Endodermal cell (in vitro differentiated cells): ENCODE measurements at regions not wholly inside any gene's neighbourhood (a gene's known extent, or its start where the extent isn't known, plus 50 kb on each side); places are given as distances from the start of the nearest gene placed in this dataset.

ENCODE experiments used
- DNase-seq: peaks from one replicate; pipeline ENCODE4 v3.0.0-alpha.2; 2017
- H3K27ac ChIP-seq: 2 replicates; pipeline ENCODE4 v1.5.1; 2013; ENCODE audit warnings: mild to moderate bottlenecking, low read depth, low read length, moderate library complexity
- H3K27me3 ChIP-seq: 2 replicates; pipeline ENCODE4 v1.6.1; 2013; ENCODE audit warnings: mild to moderate bottlenecking, low read length, moderate library complexity; ENCODE audit not compliant: insufficient read depth, control insufficient read depth, poor library complexity, severe bottlenecking
- H3K36me3 ChIP-seq: 2 replicates; pipeline ENCODE4 v1.7.0; 2013; ENCODE audit warnings: mild to moderate bottlenecking, low read length, moderate library complexity; ENCODE audit not compliant: control insufficient read depth, insufficient read depth
- H3K4me1 ChIP-seq: one replicate; pipeline ENCODE4 v1.7.0; 2013; ENCODE audit warnings: low read length; ENCODE audit not compliant: control insufficient read depth, insufficient read depth
- H3K4me3 ChIP-seq: 2 replicates; pipeline ENCODE4 v1.5.1; 2013; ENCODE audit warnings: mild to moderate bottlenecking, low read length, moderate library complexity
- H3K9ac ChIP-seq: 2 replicates; pipeline ENCODE4 v1.6.1; 2013; ENCODE audit warnings: mild to moderate bottlenecking, low read length, moderate library complexity; ENCODE audit not compliant: poor library complexity, severe bottlenecking; ENCODE audit errors: extremely low read depth
- H3K9me3 ChIP-seq: 2 replicates; pipeline ENCODE4 v1.6.1; 2013; ENCODE audit warnings: mild to moderate bottlenecking, low read length, moderate library complexity; ENCODE audit not compliant: control insufficient read depth
- H3K27ac Mint-ChIP-seq: 2 replicates; pipeline ENCODE4 v1.8.0; 2020; ENCODE audit warnings: mixed read lengths
- H3K27me3 Mint-ChIP-seq: 2 replicates; pipeline ENCODE4 v1.8.0; 2021; ENCODE audit warnings: mild to moderate bottlenecking, mixed read lengths; ENCODE audit not compliant: insufficient read depth
- H3K36me3 Mint-ChIP-seq: 2 replicates; pipeline ENCODE4 v1.8.0; 2020; ENCODE audit warnings: low read depth, mixed read lengths
- H3K4me1 Mint-ChIP-seq: 2 replicates; pipeline ENCODE4 v1.8.0; 2020; ENCODE audit warnings: mixed read lengths
- H3K4me3 Mint-ChIP-seq: 2 replicates; pipeline ENCODE4 v1.8.0; 2020; ENCODE audit warnings: mild to moderate bottlenecking, moderate library complexity, mixed read lengths
- H3K9me3 Mint-ChIP-seq: 2 replicates; pipeline ENCODE4 v1.8.0; 2020; ENCODE audit warnings: mild to moderate bottlenecking, mixed read lengths
- whole genome bisulfite sequencing, 2 experiments: methylation state at CpG; one replicate each; pipeline versions ENCODE4 v1.1.5 to v1.1.7; 2013; ENCODE audit warnings: missing lambda C conversion rate in 2 of 2, mixed read lengths in 1 of 2; ENCODE audit not compliant: insufficient coverage in 1 of 2, insufficient read length in 1 of 2; 5-methylcytosine and 5-hydroxymethylcytosine counted together
- TF ChIP-seq, protein P1 (sequence below): fragments of 200-600 bp; sonication (generic); conservative IDR thresholded peaks from 2 replicates; pipeline ENCODE4 v1.5.0; 2021; ENCODE audit warnings: antibody characterized with exemption, mild to moderate bottlenecking

DNA sequence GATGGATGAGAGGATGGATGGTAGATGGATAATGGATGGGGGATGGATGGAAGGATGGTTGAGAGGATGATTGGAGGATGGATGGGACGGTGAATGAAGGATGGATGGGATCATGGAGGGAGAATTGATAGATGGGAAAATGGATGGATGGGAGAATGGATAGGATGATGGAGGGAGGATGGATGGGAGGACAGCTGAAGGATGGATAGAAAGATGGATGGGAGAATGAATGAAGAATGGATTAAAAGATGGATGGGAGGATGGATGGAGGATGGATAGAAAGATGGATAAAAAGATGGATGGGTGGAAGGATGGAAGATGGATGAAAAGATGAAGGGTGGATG lies 218.3 kb upstream of the IER5L start:
- TF ChIP-seq, protein P1, sequence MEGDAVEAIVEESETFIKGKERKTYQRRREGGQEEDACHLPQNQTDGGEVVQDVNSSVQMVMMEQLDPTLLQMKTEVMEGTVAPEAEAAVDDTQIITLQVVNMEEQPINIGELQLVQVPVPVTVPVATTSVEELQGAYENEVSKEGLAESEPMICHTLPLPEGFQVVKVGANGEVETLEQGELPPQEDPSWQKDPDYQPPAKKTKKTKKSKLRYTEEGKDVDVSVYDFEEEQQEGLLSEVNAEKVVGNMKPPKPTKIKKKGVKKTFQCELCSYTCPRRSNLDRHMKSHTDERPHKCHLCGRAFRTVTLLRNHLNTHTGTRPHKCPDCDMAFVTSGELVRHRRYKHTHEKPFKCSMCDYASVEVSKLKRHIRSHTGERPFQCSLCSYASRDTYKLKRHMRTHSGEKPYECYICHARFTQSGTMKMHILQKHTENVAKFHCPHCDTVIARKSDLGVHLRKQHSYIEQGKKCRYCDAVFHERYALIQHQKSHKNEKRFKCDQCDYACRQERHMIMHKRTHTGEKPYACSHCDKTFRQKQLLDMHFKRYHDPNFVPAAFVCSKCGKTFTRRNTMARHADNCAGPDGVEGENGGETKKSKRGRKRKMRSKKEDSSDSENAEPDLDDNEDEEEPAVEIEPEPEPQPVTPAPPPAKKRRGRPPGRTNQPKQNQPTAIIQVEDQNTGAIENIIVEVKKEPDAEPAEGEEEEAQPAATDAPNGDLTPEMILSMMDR: no peak
- Mint-ChIP-seq H3K27me3 (peaks cover 2% of the 10 kb centered on the region), H3K27ac (no peak overlapping the region), H3K4me1 (peaks cover 6% of the 10 kb centered on the region), H3K9me3 (no peaks in the 10 kb centered on the region), H3K4me3 (no peak overlapping the region), H3K36me3 (no peaks in the 10 kb centered on the region)
- DNase-seq: no peak
- 67 to 71% methylated on average over 1 of the region's 1 CpG for WGBS, 2 experiments
- H3K4me3 ChIP-seq: no peak overlapping the region
- no peak overlapping the region for H3K27ac ChIP-seq
- peaks cover 21% of the 10 kb centered on the region for H3K27me3 ChIP-seq
- no peak overlapping the region for H3K9ac ChIP-seq
- no peaks in the 10 kb centered on the region for H3K4me1 ChIP-seq
- no peaks in the 10 kb centered on the region for H3K9me3 ChIP-seq
- H3K36me3 ChIP-seq: no peaks in the 10 kb centered on the region

DNA sequence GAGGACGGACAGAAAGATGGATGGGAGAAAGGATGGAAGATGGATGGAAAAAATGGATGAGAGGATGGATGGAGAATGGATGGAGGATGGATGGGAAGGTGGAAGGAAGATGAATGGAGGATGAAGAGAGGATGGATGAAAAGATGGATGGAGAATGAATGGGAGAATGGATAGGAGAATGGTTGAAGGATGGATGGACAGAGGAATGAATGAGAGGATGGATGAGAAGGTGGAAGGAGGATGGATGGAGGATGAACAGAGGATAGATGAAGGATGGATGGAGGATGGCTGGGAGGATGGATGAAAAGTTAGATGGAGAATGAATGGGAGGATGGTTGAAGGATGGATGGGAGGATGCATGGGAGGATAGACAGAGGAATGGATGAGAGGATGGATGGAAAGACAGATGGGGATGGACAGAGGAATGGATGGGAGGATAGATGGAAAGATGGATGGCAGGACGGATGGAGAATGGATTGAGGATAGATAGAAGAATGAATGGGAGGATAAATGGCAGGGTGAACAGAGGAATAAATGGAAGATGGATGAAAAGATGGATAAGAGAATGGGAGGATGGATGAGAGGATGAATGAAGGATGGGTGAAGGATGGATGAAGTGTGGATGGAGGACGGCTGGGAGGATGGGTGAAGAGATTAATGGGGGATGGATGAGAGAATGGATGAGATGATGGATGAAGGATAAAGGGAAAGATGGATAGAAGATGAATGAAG lies 217.7 kb upstream of the IER5L start:
- Histone ChIP-seq H3K27ac (no peak overlapping the region), H3K4me1 (no peaks in the 10 kb centered on the region), H3K9ac (no peak overlapping the region), H3K4me3 (no peak overlapping the region), H3K36me3 (no peaks in the 10 kb centered on the region), H3K27me3 (peaks cover 21% of the 10 kb centered on the region), H3K9me3 (no peaks in the 10 kb centered on the region)
- Mint-ChIP-seq H3K9me3 (no peaks in the 10 kb centered on the region), H3K4me1 (peaks cover 6% of the 10 kb centered on the region), H3K36me3 (no peaks in the 10 kb centered on the region), H3K4me3 (no peak overlapping the region), H3K27me3 (peaks cover 2% of the 10 kb centered on the region), H3K27ac (no peak overlapping the region)
- TF ChIP-seq, protein P1: no peak
- no peak for DNase-seq
- 81 to 89% methylated on average over 3 of the region's 3 CpGs for WGBS, 2 experiments

GRCh38 chr9:129394886-129395279 lies 216.8 kb upstream of the IER5L start:
- Histone ChIP-seq H3K36me3 (no peaks in the 10 kb centered on the region), H3K4me3 (no peak overlapping the region), H3K9ac (no peak overlapping the region), H3K27ac (peak overlapping the region; percentile 78), H3K27me3 (peaks cover 21% of the 10 kb centered on the region), H3K9me3 (no peaks in the 10 kb centered on the region), H3K4me1 (no peaks in the 10 kb centered on the region)
- DNase-seq: no peak
- TF ChIP-seq, protein P1: no peak
- H3K27ac Mint-ChIP-seq: no peak overlapping the region
- H3K9me3 Mint-ChIP-seq: no peaks in the 10 kb centered on the region
- peaks cover 6% of the 10 kb centered on the region for H3K4me1 Mint-ChIP-seq
- peaks cover 2% of the 10 kb centered on the region for H3K27me3 Mint-ChIP-seq
- WGBS, 2 experiments: 79 to 92% methylated on average over 2 to 3 of the region's 3 CpGs
- H3K36me3 Mint-ChIP-seq: no peaks in the 10 kb centered on the region
- no peak overlapping the region for H3K4me3 Mint-ChIP-seq
